ENCODE measurements at regions not wholly inside any gene's neighbourhood (a gene's known extent, or its start where the extent isn't known, plus 50 kb on each side); places are given as distances from the start of the nearest gene placed in this dataset.
A peak's percentile ranks its signal among the peaks of the same experiment; 100 is the strongest.
"Not testable (repeated sequence)": the region's sequence is repeated elsewhere in the genome, so short reads cannot be mapped to it uniquely, and the experiment has no call there.

- Mint-ChIP-seq H3K9me3 (no peaks in the 10 kb centered on the region), H3K27me3 (peaks cover 2% of the 10 kb centered on the region), H3K4me1 (no peaks in the 10 kb centered on the region), H3K4me3 (no peak overlapping the region), H3K27ac (no peak overlapping the region), H3K36me3 (ENCODE audit: low read depth) (no peaks in the 10 kb centered on the region)
- DNase-seq (no peak), ATAC-seq (no peak)
Measured at GRCh38 chr18:78861706-78862105, 117.9 kb upstream of the SALL3 start.

GRCh38 chr18:78862395-78862794 lies 117.2 kb upstream of the SALL3 start:
- Mint-ChIP-seq H3K9me3 (no peaks in the 10 kb centered on the region), H3K27ac (no peak overlapping the region), H3K4me3 (no peak overlapping the region), H3K27me3 (peaks cover 2% of the 10 kb centered on the region), H3K36me3 (ENCODE audit: low read depth) (no peaks in the 10 kb centered on the region), H3K4me1 (no peaks in the 10 kb centered on the region)
- DNase-seq (no peak), ATAC-seq (no peak)

- no peaks in the 10 kb centered on the region for H3K4me1 Mint-ChIP-seq
- H3K27me3 Mint-ChIP-seq, result peaks cover under 1% of the 10 kb centered on the region
- no peaks in the 10 kb centered on the region for H3K9me3 Mint-ChIP-seq
- H3K27ac Mint-ChIP-seq, result no peak overlapping the region
- no peak overlapping the region for H3K4me3 Mint-ChIP-seq
- ATAC-seq (no peak), DNase-seq (no peak)
- H3K36me3 Mint-ChIP-seq (ENCODE audit: low read depth), result no peaks in the 10 kb centered on the region
Measured at GRCh38 chr18:78865056-78865598, 114.5 kb upstream of the SALL3 start.

- H3K36me3 Mint-ChIP-seq (ENCODE audit: low read depth), result no peaks in the 10 kb centered on the region
- no peak for ATAC-seq
Measured at GRCh38 chr18:78865771-78866310, 113.8 kb upstream of the SALL3 start.

GRCh38 chr18:78867131-78867530 lies 112.5 kb upstream of the SALL3 start:
- H3K27me3 Mint-ChIP-seq, result peaks cover 2% of the 10 kb centered on the region
- ATAC-seq, result no peak

More at GRCh38 chr18:78865771-78866310, 113.8 kb upstream of the SALL3 start:
- Mint-ChIP-seq H3K27ac (no peak overlapping the region), H3K4me1 (no peaks in the 10 kb centered on the region), H3K9me3 (no peaks in the 10 kb centered on the region), H3K27me3 (peaks cover 2% of the 10 kb centered on the region), H3K4me3 (no peak overlapping the region)
- no peak for DNase-seq

GRCh38 chr18:78868330-78869316 lies 111.0 kb upstream of the SALL3 start:
- ATAC-seq (no peak), DNase-seq (no peak)
- H3K4me3 Mint-ChIP-seq, result no peak overlapping the region
- H3K27ac Mint-ChIP-seq, result no peak overlapping the region
- H3K9me3 Mint-ChIP-seq, result no peaks in the 10 kb centered on the region
- no peaks in the 10 kb centered on the region for H3K4me1 Mint-ChIP-seq
- peaks cover 3% of the 10 kb centered on the region for H3K27me3 Mint-ChIP-seq
- no peaks in the 10 kb centered on the region for H3K36me3 Mint-ChIP-seq (ENCODE audit: low read depth)

More at GRCh38 chr18:78867131-78867530, 112.5 kb upstream of the SALL3 start:
- no peak overlapping the region for H3K4me3 Mint-ChIP-seq
- no peaks in the 10 kb centered on the region for H3K4me1 Mint-ChIP-seq
- no peak for DNase-seq
- no peak overlapping the region for H3K27ac Mint-ChIP-seq
- no peaks in the 10 kb centered on the region for H3K36me3 Mint-ChIP-seq (ENCODE audit: low read depth)
- H3K9me3 Mint-ChIP-seq, result no peaks in the 10 kb centered on the region

- no peak overlapping the region for H3K27ac Mint-ChIP-seq
- H3K4me3 Mint-ChIP-seq, result no peak overlapping the region
- ATAC-seq, result no peak
- no peak for DNase-seq
- H3K36me3 Mint-ChIP-seq (ENCODE audit: low read depth), result no peaks in the 10 kb centered on the region
- peaks cover 7% of the 10 kb centered on the region for H3K27me3 Mint-ChIP-seq
- H3K4me1 Mint-ChIP-seq, result no peaks in the 10 kb centered on the region
- H3K9me3 Mint-ChIP-seq, result no peaks in the 10 kb centered on the region
Measured at GRCh38 chr18:78871618-78872017, 108.0 kb upstream of the SALL3 start.

- Mint-ChIP-seq H3K27me3 (peaks cover 15% of the 10 kb centered on the region), H3K27ac (no peak overlapping the region), H3K9me3 (no peaks in the 10 kb centered on the region), H3K4me3 (no peak overlapping the region), H3K36me3 (ENCODE audit: low read depth) (no peaks in the 10 kb centered on the region), H3K4me1 (no peaks in the 10 kb centered on the region)
- DNase-seq (no peak), ATAC-seq (no peak)
Measured at GRCh38 chr18:78873926-78874500, 105.6 kb upstream of the SALL3 start.

GRCh38 chr18:78875016-78875777 lies 104.4 kb upstream of the SALL3 start:
- Mint-ChIP-seq H3K9me3 (no peaks in the 10 kb centered on the region), H3K27me3 (peaks cover 13% of the 10 kb centered on the region), H3K4me3 (no peak overlapping the region), H3K4me1 (no peaks in the 10 kb centered on the region), H3K36me3 (ENCODE audit: low read depth) (no peaks in the 10 kb centered on the region), H3K27ac (no peak overlapping the region)
- ATAC-seq (no peak), DNase-seq (peak; percentile 45)

GRCh38 chr18:78875778-78876650 lies 103.6 kb upstream of the SALL3 start:
- Mint-ChIP-seq H3K4me3 (no peak overlapping the region), H3K9me3 (no peaks in the 10 kb centered on the region), H3K36me3 (ENCODE audit: low read depth) (no peaks in the 10 kb centered on the region), H3K27ac (no peak overlapping the region), H3K4me1 (no peaks in the 10 kb centered on the region), H3K27me3 (peaks cover 13% of the 10 kb centered on the region)
- DNase-seq (no peak), ATAC-seq (no peak)

- Mint-ChIP-seq H3K4me1 (no peaks in the 10 kb centered on the region), H3K4me3 (no peak overlapping the region), H3K27me3 (peaks cover 13% of the 10 kb centered on the region), H3K9me3 (no peaks in the 10 kb centered on the region), H3K27ac (no peak overlapping the region), H3K36me3 (ENCODE audit: low read depth) (no peaks in the 10 kb centered on the region)
- ATAC-seq, result no peak
- no peak for DNase-seq
Measured at GRCh38 chr18:78876868-78877267, 102.8 kb upstream of the SALL3 start.

GRCh38 chr18:78878335-78878734 lies 101.3 kb upstream of the SALL3 start:
- H3K36me3 Mint-ChIP-seq (ENCODE audit: low read depth), result no peaks in the 10 kb centered on the region
- ATAC-seq (no peak), DNase-seq (no peak)
- peaks cover 14% of the 10 kb centered on the region for H3K27me3 Mint-ChIP-seq
- H3K4me3 Mint-ChIP-seq, result no peak overlapping the region
- no peaks in the 10 kb centered on the region for H3K9me3 Mint-ChIP-seq
- H3K4me1 Mint-ChIP-seq, result no peaks in the 10 kb centered on the region
- no peak overlapping the region for H3K27ac Mint-ChIP-seq

GRCh38 chr18:78879072-78879883 lies 100.3 kb upstream of the SALL3 start:
- DNase-seq; H3K36me3 Mint-ChIP-seq (ENCODE audit: low read depth); H3K9me3 Mint-ChIP-seq; ATAC-seq; H3K4me1 Mint-ChIP-seq; H3K4me3 Mint-ChIP-seq; H3K27ac Mint-ChIP-seq: not testable (repeated sequence)
- peaks cover 14% of the 10 kb centered on the region for H3K27me3 Mint-ChIP-seq
